HEK293 (cell line): ENCODE measurements at regions not wholly inside any gene's neighbourhood (a gene's known extent, or its start where the extent isn't known, plus 50 kb on each side); places are given as distances from the start of the nearest gene placed in this dataset.

ENCODE experiments used
- CTCF ChIA-PET: fragments of 350-600 bp; formaldehyde crosslinking; extraction: SDS; loops from one replicate; lab custom pipeline; 2021; ENCODE audit warnings: antibody characterized with exemption; lab: Yijun Ruan, JAX
- POLR2A ChIA-PET: fragments of 300-600 bp; formaldehyde crosslinking; extraction: SDS; loops from one replicate; lab custom pipeline; 2020; ENCODE audit warnings: antibody characterized with exemption, inconsistent platforms; lab: Yijun Ruan, JAX
- H3K27ac ChIP-seq: fragments of 200-500 bp; sonication (Bioruptor generic); 2 replicates; pipeline ENCODE4 v1.5.1; 2014; ENCODE audit warnings: low read depth, low read length, control low read depth, inconsistent platforms; ENCODE audit errors: extremely low read depth
- H3K36me3 ChIP-seq, 2 experiments: fragments of 200-500 bp in 1 of 2; sonication (Bioruptor generic) in 1 of 2; 1 replicate in 1 of 2; 2 replicates in 1 of 2; pipeline ENCODE4 v1.5.1; 2014 to 2017; ENCODE audit warnings: inconsistent platforms in 2 of 2, low read length in 2 of 2; ENCODE audit not compliant: control insufficient read depth in 2 of 2, insufficient read depth in 1 of 2
- H3K4me1 ChIP-seq: fragments of 200-500 bp; sonication (Bioruptor generic); 2 replicates; pipeline ENCODE4 v1.5.1; 2014; ENCODE audit warnings: mild to moderate bottlenecking, low read length, inconsistent platforms; ENCODE audit not compliant: control insufficient read depth, insufficient read depth
- H3K4me3 ChIP-seq: 2 replicates; pipeline ENCODE4 v1.5.1; 2011; ENCODE audit warnings: low read depth, mild to moderate bottlenecking, control low read depth, low read length, moderate library complexity
- H3K9me3 ChIP-seq: fragments of 200-500 bp; sonication (Bioruptor generic); 2 replicates; pipeline ENCODE4 v1.5.1; 2014; ENCODE audit warnings: low read depth, low read length, inconsistent platforms; ENCODE audit not compliant: control insufficient read depth, insufficient read depth
- BCL11A ChIP-seq: fragments of 450-650 bp; formaldehyde crosslinking; IDR thresholded peaks from 2 replicates; pipeline ENCODE4 v1.5.1; 2016; ENCODE audit warnings: low read depth, missing biosample characterization, missing genetic modification characterization
- EGR2 ChIP-seq: fragments of 450-650 bp; formaldehyde crosslinking; IDR thresholded peaks from 2 replicates; pipeline ENCODE4 v1.5.1; 2016; ENCODE audit warnings: low read depth, missing biosample characterization, missing genetic modification characterization
- ELK4 ChIP-seq: IDR thresholded peaks from 2 replicates; pipeline ENCODE4 v1.6.1; 2011; ENCODE audit warnings: mild to moderate bottlenecking, low read depth, low read length, borderline replicate concordance
- GLI4 ChIP-seq: fragments of 450-650 bp; formaldehyde crosslinking; IDR thresholded peaks from 2 replicates; pipeline ENCODE4 v1.5.1; 2016; ENCODE audit warnings: missing biosample characterization, missing genetic modification characterization
- GLIS1 ChIP-seq: fragments of 450-650 bp; formaldehyde crosslinking; IDR thresholded peaks from 2 replicates; pipeline ENCODE4 v1.5.1; 2016; ENCODE audit warnings: missing biosample characterization, missing genetic modification characterization
- GLIS2 ChIP-seq: fragments of 450-650 bp; formaldehyde crosslinking; IDR thresholded peaks from 2 replicates; pipeline ENCODE4 v1.5.1; 2016; ENCODE audit warnings: missing biosample characterization, missing genetic modification characterization
- KLF16 ChIP-seq: fragments of 450-650 bp; formaldehyde crosslinking; IDR thresholded peaks from 2 replicates; pipeline ENCODE4 v1.5.1; 2017; ENCODE audit warnings: missing biosample characterization, missing genetic modification characterization
- KLF17 ChIP-seq: fragments of 450-650 bp; formaldehyde crosslinking; IDR thresholded peaks from 2 replicates; pipeline ENCODE4 v1.5.1; 2016; ENCODE audit warnings: missing biosample characterization, missing genetic modification characterization
- SP3 ChIP-seq: fragments of 450-650 bp; formaldehyde crosslinking; IDR thresholded peaks from 2 replicates; pipeline ENCODE4 v1.5.1; 2016; ENCODE audit warnings: missing biosample characterization, missing genetic modification characterization
- ZBTB17 ChIP-seq: fragments of 450-650 bp; formaldehyde crosslinking; IDR thresholded peaks from 2 replicates; pipeline ENCODE4 v1.5.1; 2016; ENCODE audit warnings: missing biosample characterization, missing genetic modification characterization
- ZBTB44 ChIP-seq: fragments of 450-650 bp; IDR thresholded peaks from 2 replicates; pipeline ENCODE4 v1.5.1; 2018; ENCODE audit warnings: missing biosample characterization, mild to moderate bottlenecking, missing genetic modification characterization
- ZIC2 ChIP-seq: fragments of 450-650 bp; formaldehyde crosslinking; IDR thresholded peaks from 2 replicates; pipeline ENCODE4 v1.5.1; 2016; ENCODE audit warnings: missing biosample characterization, missing genetic modification characterization
- ZNF10 ChIP-seq: fragments of 450-650 bp; formaldehyde crosslinking; IDR thresholded peaks from 2 replicates; pipeline ENCODE4 v1.5.1; 2017; ENCODE audit warnings: missing biosample characterization, missing genetic modification characterization
- ZNF16 ChIP-seq: fragments of 450-650 bp; formaldehyde crosslinking; IDR thresholded peaks from 2 replicates; pipeline ENCODE4 v1.5.1; 2016; ENCODE audit warnings: low read depth, missing biosample characterization, missing genetic modification characterization
- ZNF280D ChIP-seq: fragments of 450-650 bp; formaldehyde crosslinking; IDR thresholded peaks from 2 replicates; pipeline ENCODE4 v1.5.1; 2016; ENCODE audit warnings: missing biosample characterization, missing genetic modification characterization
- ZNF341 ChIP-seq: fragments of 450-650 bp; formaldehyde crosslinking; IDR thresholded peaks from 2 replicates; pipeline ENCODE4; 2016; ENCODE audit warnings: low read depth, missing biosample characterization, missing genetic modification characterization
- ZNF350 ChIP-seq: fragments of 450-650 bp; formaldehyde crosslinking; IDR thresholded peaks from 2 replicates; pipeline ENCODE4 v1.5.0; 2017; ENCODE audit warnings: missing biosample characterization, mild to moderate bottlenecking, missing genetic modification characterization
- ZNF366 ChIP-seq: fragments of 450-650 bp; formaldehyde crosslinking; conservative IDR thresholded peaks from 2 replicates; pipeline ENCODE4 v1.5.1; 2016; ENCODE audit warnings: missing biosample characterization, missing genetic modification characterization
- ZNF521 ChIP-seq: fragments of 450-650 bp; formaldehyde crosslinking; IDR thresholded peaks from 2 replicates; pipeline ENCODE4 v1.5.1; 2017; ENCODE audit warnings: missing biosample characterization, mild to moderate bottlenecking, missing genetic modification characterization
- ZNF529 ChIP-seq: fragments of 450-650 bp; formaldehyde crosslinking; IDR thresholded peaks from 2 replicates; pipeline ENCODE4 v1.5.1; 2017; ENCODE audit warnings: missing genetic modification characterization, missing biosample characterization; ENCODE audit not compliant: insufficient replicate concordance
- ZNF544 ChIP-seq: fragments of 450-650 bp; formaldehyde crosslinking; IDR thresholded peaks from 2 replicates; pipeline ENCODE4 v1.5.0; 2017; ENCODE audit warnings: missing biosample characterization, missing genetic modification characterization
- ZNF600 ChIP-seq: fragments of 450-650 bp; formaldehyde crosslinking; IDR thresholded peaks from 2 replicates; pipeline ENCODE4 v1.5.1; 2016; ENCODE audit warnings: missing biosample characterization, missing genetic modification characterization
- ZNF621 ChIP-seq: fragments of 450-650 bp; formaldehyde crosslinking; IDR thresholded peaks from 2 replicates; pipeline ENCODE4 v1.5.1; 2017; ENCODE audit warnings: missing biosample characterization, missing genetic modification characterization
- ZNF677 ChIP-seq: fragments of 450-650 bp; IDR thresholded peaks from 2 replicates; pipeline ENCODE4 v1.5.0; 2018; ENCODE audit warnings: missing biosample characterization, mild to moderate bottlenecking, missing genetic modification characterization, moderate library complexity
- ZNF707 ChIP-seq: fragments of 450-650 bp; formaldehyde crosslinking; IDR thresholded peaks from 2 replicates; pipeline ENCODE4 v1.5.1; 2016; ENCODE audit warnings: missing biosample characterization, missing genetic modification characterization
- ZNF777 ChIP-seq: fragments of 450-650 bp; formaldehyde crosslinking; IDR thresholded peaks from 2 replicates; pipeline ENCODE4 v1.5.1; 2017; ENCODE audit warnings: missing biosample characterization, missing genetic modification characterization, borderline replicate concordance
- ZSCAN30 ChIP-seq: fragments of 450-650 bp; IDR thresholded peaks from 2 replicates; pipeline ENCODE4 v1.5.1; 2018; ENCODE audit warnings: missing biosample characterization, mild to moderate bottlenecking, missing genetic modification characterization, moderate library complexity
- ZSCAN5A ChIP-seq: fragments of 450-650 bp; formaldehyde crosslinking; IDR thresholded peaks from 2 replicates; pipeline ENCODE4 v1.5.1; 2016; ENCODE audit warnings: missing biosample characterization, missing genetic modification characterization

- no peak for TF ChIP-seq ZNF521
- no peak for TF ChIP-seq ZNF16
These were observed 1412.7 kb downstream of the KCNT2 start (continued) for GRCh38 chr1:195195423-195196057.

GRCh38 chr1:195193134-195193533 is 1415.1 kb downstream of the KCNT2 start:
- TF ChIP-seq EGR2 (no peak), ZBTB44 (no peak), ZIC2 (tag by site-specific recombination) (no peak), ELK4 (no peak), ZNF707 (tag by site-specific recombination) (no peak), ZNF677 (tag by site-specific recombination) (no peak), ZNF350 (tag by site-specific recombination) (no peak), KLF16 (no peak), ZNF280D (tag by site-specific recombination) (no peak), GLIS1 (tag by site-specific recombination) (no peak), SP3 (tag by site-specific recombination) (no peak), ZNF544 (tag by site-specific recombination) (no peak), ZNF341 (tag by site-specific recombination) (no peak), ZNF529 (tag by site-specific recombination) (no peak), ZNF366 (tag by site-specific recombination) (no peak), BCL11A (no peak)
- H3K4me1 ChIP-seq = no peaks in the 10 kb centered on the region
- H3K4me3 ChIP-seq = no peak overlapping the region
- no peak overlapping the region for H3K27ac ChIP-seq
- H3K36me3 ChIP-seq = no peaks in the 10 kb centered on the region
- CTCF ChIA-PET = no interaction called here
- POLR2A ChIA-PET = no interaction called here
- no peaks in the 10 kb centered on the region for H3K9me3 ChIP-seq

- no peaks in the 10 kb centered on the region for H3K4me1 ChIP-seq
- no peaks in the 10 kb centered on the region for H3K9me3 ChIP-seq
- POLR2A ChIA-PET = no interaction called here
- CTCF ChIA-PET = no interaction called here
- H3K27ac ChIP-seq = no peak overlapping the region
- H3K36me3 ChIP-seq = no peaks in the 10 kb centered on the region
- no peak overlapping the region for H3K4me3 ChIP-seq
- TF ChIP-seq ZNF621 (tag by site-specific recombination) (no peak), ZNF10 (tag by site-specific recombination) (no peak), ZNF544 (tag by site-specific recombination) (no peak), KLF17 (tag by site-specific recombination) (no peak), GLIS2 (no peak), GLI4 (tag by site-specific recombination) (no peak), ZNF600 (tag by site-specific recombination) (no peak), ZNF777 (no peak), ZSCAN30 (tag by site-specific recombination) (no peak), ZBTB17 (no peak), ZNF341 (tag by site-specific recombination) (no peak), ZSCAN5A (tag by site-specific recombination) (no peak)
These were observed 1419.4 kb downstream of the KCNT2 start for GRCh38 chr1:195188821-195189220.
